ENCODE measurements at regions not wholly inside any gene's neighbourhood (a gene's known extent, or its start where the extent isn't known, plus 50 kb on each side); places are given as distances from the start of the nearest gene placed in this dataset.

DNA sequence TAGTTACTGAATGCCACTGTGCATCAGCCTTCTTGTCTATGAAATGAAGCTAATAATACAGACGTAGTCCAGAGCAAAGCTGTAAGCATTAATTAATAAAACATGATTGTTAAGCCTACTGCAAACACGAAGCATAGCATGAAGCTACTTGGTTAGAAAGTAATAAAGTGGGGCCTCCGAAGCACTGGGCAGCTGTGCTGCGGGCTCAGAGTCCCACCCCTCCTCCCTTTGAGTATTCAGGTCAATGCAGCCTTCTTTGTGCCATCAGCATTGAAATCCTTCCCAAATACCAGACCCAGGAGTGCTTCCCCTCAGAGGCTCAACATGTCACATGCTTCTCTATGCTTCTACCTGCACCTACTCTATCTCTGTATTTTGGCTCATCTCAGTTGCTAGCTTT is 1112.6 kb downstream of the IGSF11 start:
- TF ChIP-seq, protein P1, sequence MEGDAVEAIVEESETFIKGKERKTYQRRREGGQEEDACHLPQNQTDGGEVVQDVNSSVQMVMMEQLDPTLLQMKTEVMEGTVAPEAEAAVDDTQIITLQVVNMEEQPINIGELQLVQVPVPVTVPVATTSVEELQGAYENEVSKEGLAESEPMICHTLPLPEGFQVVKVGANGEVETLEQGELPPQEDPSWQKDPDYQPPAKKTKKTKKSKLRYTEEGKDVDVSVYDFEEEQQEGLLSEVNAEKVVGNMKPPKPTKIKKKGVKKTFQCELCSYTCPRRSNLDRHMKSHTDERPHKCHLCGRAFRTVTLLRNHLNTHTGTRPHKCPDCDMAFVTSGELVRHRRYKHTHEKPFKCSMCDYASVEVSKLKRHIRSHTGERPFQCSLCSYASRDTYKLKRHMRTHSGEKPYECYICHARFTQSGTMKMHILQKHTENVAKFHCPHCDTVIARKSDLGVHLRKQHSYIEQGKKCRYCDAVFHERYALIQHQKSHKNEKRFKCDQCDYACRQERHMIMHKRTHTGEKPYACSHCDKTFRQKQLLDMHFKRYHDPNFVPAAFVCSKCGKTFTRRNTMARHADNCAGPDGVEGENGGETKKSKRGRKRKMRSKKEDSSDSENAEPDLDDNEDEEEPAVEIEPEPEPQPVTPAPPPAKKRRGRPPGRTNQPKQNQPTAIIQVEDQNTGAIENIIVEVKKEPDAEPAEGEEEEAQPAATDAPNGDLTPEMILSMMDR (IDR thresholded peaks at IDR 0.05; ENCODE audit: borderline replicate concordance, extremely low read depth, low read length, poor library complexity, severe bottlenecking) = no peak
- TF ChIP-seq EZH2 (IDR thresholded peaks at IDR 0.05; ENCODE audit: borderline replicate concordance, low read depth, low read length, severe bottlenecking) = no peak
